NCI-H748 treated with DMSO at 0.1 percent for 48 hours (cell line): ENCODE measurements at regions not wholly inside any gene's neighbourhood (a gene's known extent, or its start where the extent isn't known, plus 50 kb on each side); places are given as distances from the start of the nearest gene placed in this dataset.
"Not testable (repeated sequence)": the region's sequence is repeated elsewhere in the genome, so short reads cannot be mapped to it uniquely, and the experiment has no call there.

ENCODE experiments used
- DNase-seq: peaks from one replicate; lab custom pipeline; 2025; lab: John Stamatoyannopoulos, UW

DNA sequence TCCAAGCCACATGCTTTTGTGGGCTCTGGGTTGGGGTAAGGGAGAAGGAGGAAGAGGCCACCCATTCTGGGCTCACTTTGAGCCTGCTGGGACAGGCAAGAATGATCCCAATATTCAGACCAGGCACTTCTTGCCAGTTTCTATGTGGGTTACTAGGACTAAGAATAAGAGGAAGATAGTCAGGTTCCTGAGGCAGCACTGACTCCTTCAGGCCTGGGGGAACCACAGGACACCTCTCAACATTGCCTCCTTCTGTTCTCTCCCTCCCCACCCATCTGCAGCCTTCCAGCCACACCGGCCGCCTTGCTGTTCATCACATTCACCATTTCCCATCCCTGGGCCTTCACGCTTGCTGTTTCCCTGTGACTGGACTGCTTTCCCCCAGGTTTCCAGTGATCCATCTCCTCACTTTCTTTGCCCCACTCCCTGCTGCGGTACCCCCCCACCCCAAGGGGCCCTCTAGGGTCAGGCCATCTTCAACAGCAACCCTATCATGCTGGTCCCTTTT, 69.2 kb upstream of the SIRPA start:
- DNase-seq: no peak

DNA sequence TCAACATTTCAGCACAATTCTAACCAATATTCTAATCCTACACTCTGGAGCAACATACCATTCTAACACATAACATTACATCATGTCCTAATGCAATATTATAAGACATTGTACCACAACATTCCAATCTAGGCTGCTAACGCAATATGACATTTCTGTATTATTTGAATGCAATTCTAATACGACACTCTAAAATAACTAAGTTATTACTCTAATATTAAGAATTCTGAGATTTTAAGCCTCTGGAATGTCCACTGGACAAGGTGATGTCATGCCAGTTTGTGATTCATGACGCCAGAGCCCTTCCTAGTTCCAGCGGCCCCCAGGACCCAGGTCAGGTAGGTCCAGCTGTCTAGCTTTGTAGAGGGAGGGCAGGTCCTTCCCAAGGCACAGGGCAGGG, 69.7 kb upstream of the SIRPA start:
- no peak for DNase-seq

DNA sequence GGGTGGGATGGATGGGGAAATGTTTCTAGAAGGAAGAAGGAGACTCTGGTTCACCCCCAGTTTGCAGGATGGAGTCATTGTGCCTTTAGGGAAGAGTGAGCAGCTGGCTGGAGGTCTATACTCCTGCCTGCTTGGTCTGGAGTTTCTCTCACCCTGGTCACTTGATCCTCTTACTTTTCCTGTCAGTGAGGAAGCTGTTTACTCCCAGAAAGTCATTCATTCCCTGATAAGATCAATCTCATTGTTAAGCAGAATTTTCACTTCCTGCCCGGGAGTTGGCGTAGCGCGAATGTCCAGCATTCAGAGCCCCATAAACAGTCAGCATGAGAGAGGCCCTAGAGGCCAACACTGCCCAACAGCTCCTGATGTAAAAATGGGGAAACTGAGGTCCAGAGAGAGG, 70.4 kb upstream of the SIRPA start:
- no peak for DNase-seq

DNA sequence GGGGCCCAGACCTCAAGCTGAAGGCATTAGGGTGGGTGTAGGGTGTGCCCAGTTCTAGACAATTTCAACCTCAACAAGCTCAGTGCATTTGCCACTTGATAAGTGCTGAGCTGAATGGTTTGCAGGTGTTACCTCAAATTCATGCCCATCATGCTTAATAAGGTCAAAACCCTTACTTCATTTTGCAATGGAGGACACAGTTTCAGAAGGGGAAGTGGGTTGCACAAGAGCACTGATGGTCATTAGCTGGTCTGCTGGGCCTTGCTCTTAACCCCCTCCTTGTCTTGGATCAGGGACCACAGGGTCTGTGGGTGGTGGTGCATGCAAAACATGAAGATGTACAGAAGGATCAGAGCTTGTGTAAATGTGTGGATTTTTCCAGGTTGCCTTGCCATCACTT, 71.0 kb upstream of the SIRPA start:
- DNase-seq: no peak

DNA sequence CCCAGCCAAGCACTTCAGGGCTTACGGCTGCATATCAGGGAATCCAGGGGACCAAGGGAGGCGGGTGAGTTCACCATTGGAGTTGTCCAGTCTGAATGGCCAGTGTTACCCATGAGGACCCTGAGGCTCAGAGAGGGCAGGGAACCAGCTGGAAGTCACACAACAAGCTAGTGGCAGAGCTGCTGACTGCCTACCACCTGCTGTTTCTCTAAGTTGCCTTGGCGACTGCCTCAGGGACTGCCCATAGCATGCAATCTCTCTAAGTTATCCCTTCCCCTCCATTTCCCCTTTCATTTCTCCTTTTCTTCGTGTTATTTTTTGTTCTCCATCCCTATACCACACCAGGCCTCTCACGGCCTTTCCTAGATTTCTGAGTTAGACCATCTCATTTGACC, 71.8 kb upstream of the SIRPA start:
- DNase-seq: no peak

DNA sequence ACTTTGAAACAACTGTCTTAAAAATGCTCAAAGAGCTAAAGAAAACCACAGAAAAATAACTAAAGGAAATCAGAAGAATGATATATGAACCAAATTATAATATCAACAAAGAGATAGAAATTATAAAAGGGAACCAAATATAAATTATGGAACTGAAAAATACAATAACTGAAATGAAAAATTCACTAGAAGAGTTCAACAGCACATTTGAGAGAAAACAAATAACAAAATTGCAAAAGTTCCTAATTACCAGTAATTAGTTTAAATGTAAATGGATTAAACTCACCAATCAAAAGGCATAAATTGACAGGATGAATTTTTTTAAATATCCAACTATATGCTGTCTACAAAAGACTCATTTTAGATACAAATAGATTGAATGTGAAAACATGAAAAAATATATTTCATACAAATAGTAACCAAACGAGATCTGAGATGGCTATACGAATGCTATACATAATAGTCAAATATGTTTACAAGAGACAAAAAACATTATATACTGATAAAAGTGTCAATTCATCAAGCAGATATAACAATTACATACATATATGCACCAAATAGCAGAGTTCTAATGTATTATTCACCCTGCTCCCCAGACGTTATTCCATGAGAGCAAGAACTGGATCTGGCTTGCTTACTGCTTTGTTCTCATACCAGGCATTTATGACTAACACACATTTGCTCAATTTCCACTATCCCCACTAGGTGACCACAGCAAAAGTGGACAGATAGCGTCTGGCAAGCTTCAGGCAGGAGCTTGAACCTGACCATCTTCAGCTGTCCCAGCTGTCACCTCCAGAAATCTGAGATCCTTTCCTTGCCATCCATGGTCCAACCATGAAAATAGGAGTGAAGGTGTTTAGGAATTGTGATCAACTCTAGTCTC, 72.4 kb upstream of the SIRPA start:
- DNase-seq: no peak

DNA sequence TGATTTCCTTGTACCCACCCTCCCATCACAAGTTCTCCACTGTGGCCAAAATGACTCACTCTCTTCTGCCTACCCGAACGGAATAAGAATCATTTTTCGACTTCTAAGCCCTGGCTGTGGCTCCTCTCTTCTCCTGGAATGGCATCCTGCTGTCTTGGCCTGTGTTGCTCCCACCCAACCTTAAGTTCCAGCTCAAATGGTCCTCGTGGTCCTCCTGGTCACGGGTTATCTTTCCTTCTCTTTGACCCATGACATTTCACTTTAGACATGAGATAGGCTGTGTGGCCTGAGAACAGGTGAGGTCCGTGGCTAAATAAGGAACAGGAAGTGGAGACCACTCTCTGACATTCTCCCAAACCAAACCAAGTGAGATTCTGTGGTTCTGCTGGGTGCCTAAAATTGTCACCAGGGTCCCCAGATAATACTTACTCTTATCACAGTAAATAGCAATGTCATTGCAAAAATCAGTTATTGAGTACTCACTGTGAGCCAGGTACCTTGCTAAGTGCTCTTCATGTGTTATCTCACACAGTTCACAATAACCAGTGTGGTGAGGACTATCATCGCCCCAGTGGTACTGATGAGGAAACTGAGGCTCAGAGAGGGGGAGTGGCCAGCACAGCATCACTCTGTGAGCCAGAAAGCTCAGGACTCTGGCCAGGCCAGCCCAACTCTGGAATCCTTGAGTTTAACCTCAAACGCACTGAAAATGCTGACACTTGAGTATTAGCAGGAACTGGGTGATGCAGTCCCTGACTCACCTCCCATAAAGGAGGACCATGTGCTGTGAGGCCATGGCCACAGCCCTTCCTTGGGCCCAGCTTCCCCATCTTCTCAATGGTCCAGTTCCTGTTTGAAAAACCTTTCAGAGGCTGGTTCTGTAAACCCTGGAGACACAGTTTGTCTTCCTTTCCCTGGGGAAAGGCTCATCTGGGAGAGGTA, 74.8 kb upstream of the SIRPA start:
- no peak for DNase-seq

DNA sequence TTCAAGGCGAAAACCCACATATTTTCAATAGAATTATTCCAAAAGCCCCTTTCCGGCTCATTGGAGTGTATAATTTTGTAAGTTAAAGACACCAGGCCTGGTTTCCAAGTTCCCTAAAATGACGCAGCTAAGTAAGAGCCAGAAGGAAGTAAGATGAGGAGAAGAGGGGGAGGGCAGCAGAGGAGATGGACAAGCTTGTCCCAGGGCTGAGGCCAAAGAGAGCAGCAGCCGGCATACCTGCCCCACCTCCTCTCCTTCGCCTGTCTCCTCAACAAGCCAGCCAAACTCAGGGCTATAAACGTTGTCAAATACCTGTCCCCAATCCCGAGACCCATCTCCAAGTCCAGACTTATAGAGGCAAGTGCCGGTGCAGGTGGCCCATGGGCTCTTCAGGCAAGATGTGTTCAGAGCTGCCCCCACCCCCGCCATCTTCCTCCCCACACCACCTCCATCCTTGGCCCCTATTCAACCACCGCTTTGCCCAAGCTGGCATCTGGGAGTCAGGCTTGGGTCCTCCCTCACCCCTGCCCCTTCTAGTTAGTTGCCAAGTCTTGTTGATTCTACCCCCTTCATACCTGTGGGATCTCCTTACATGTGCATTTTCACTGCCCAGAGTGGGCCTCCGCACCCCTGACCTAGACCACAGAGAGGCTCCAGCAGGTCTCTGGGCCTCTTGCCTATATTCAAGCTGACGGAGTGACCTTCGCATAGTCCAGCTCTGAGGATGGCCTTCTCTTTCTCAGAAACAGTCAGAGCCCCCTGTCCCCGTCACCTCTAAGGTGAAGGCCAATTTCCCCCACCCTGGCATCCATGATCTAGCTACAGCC, 75.7 kb upstream of the SIRPA start:
- no peak for DNase-seq

DNA sequence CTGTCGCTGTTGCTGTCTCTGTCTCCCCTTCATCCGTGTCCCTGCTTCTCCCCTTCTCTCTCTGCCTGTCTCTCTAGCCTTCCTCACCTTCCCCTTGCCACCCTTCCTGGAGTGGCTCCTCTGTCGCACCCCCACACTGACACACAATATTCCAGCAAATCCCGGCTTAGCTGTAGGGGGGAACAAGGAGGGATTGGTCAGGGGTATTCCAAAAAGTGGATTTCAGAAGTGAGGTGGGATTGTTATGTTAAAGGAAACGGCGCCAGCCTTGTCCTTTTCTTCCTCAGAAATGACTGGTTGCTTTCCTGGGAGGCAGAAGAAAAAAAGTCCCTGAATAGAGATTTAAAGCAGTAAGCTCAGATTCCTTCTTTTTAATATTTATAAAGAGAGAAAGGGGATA, 76.3 kb upstream of the SIRPA start:
- no peak for DNase-seq

DNA sequence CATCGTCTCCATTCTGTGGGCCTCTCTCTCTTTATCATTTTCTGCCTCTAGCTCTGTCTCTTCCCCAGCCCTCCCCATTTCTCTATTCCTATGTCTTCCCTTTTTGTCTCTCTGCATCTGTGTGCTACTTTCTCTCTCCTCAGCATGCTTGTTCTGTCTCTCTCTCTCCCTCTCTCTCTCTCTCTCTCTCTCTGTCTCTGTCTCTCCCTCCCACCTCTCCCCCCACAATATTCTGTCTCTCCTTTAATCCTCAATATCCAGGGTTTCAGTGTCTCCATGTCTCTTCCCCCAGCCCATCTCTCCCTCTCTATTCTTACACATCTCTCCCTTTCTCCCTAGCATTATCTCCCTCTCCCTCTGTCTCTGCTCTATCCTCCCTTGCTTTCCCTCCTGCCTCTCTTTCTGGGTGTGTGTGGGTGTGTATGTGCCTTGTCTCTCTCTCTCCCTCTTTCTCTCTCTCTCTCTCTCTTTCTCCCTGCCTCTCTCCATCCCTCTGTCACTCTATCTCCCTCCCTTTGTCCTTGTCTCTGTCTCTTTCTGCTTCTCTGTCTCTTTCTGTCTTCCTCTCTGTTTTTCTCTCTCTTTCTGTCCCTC, 76.9 kb upstream of the SIRPA start:
- DNase-seq: no peak

DNA sequence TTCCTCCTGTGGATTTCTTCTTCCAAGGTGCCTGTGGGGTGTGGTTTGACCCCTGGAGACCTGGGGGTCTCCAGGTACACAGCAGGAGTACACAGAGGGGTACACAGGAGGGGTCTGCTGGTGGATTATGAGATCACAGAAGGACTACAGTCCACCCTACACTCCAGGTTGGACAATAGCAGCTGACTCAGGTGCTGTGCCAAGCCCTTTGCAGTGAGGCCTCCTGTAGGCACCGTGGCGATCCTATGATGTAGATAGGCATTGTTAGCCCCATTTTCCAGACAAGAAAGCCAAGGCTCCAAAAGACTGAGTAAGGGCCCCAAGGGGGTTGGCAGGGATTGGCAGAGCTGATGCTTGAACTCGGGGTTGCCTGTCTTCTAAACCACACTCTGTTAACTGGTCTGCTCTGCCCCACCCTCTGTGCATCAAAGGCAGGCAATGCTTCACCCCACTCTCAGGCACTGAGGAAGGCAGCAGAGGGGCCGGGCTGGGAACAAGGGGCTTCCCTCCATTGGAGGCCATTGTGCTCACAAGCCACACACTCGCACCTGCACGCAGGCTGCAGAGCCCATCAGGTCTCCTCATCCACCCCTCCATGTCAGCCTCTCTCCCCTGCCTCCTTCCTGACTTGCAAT, 77.5 kb upstream of the SIRPA start:
- no peak for DNase-seq

DNA sequence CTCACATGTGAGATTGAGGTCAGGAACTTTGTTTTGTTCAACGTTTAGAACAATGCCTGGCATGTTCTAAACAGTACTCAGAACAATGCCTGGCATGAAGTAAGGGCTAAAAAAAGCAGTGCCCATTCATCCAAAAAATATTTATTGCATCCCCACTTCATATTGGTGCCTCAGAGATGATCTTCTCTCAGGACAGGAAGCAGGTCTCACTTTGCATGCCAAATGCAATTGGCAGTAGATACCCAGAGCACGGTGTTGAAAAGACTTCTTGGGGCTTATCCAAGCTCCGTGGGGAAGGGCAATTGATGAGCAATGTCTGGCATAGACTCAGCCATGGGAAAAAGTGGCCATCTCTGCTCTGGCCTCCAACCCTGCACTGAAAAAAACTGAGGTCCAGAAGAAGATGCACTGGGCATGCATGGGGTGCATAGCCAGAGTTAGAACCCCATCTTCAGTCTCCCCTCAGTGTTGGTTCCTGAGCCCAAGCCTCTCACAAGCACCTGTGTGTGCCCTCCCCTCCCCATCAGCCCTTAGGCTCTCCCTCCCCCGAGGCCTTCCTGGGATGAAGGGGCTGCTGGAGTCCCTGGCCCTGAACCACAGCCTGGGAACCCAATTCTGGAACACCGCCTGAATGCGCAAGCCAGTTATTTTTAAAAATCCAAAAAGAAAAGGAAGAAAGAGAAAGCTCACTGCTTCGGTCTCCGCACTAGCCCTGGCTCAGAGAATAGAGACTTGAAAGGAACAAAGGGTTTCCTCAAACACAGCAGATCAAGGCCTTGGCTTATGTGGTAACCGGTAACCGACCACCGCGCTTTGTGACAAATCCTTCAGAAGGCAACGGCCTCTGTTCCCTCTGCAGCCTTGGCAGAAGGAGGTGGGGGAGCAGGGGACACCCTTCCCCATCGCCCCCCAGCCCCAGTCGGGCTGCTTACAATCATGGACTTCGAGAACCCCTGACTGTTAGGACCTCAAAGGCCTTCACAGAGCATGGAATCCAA, 78.5 kb upstream of the SIRPA start:
- no peak for DNase-seq

DNA sequence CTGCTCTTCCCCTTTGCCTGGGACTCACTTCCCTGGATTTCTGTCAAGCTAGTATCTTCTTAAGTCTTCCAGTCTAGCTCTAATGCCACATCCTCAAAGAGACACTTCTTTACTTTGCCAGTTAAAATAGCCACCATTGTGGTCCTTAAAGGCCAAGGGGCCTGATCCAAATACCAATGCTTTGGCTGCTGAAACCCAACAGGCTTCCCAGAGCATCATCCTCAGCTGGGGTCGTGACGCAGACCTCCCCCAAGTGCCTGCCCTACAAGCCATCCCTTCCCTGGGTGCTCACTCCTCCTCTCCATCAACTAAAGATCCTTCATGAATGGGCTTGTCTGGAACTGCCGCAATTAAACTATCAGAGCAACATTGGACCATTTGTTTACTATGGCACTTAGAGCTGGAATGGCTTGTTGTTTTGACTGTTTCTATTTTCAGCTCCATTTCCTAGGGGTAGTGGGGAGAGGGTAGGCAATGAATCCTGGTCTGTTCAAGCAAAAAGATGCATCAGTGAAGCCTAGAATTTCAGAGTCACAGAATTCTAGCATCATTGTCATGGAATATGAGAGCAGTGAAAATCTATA, 79.6 kb upstream of the SIRPA start:
- DNase-seq: peak; percentile 66

DNA sequence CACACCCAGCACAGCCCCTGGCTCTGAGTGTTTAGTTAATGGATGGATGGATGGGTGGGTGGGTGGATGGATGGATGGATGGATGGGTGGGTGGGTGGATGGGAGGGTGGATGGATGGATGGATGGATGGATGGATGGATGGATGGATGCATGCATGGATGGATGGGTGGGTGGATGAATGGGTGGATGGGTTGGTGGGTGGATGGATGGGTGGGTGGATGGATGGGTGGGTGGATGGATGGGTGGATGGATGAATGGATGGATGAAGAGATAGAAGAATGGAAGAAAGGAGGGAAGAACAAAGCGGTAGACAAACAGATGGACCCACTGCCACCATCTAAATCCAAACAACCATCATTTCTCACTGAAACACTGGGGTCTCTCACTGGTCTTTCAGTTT, 80.3 kb upstream of the SIRPA start:
- not testable (repeated sequence) for DNase-seq

DNA sequence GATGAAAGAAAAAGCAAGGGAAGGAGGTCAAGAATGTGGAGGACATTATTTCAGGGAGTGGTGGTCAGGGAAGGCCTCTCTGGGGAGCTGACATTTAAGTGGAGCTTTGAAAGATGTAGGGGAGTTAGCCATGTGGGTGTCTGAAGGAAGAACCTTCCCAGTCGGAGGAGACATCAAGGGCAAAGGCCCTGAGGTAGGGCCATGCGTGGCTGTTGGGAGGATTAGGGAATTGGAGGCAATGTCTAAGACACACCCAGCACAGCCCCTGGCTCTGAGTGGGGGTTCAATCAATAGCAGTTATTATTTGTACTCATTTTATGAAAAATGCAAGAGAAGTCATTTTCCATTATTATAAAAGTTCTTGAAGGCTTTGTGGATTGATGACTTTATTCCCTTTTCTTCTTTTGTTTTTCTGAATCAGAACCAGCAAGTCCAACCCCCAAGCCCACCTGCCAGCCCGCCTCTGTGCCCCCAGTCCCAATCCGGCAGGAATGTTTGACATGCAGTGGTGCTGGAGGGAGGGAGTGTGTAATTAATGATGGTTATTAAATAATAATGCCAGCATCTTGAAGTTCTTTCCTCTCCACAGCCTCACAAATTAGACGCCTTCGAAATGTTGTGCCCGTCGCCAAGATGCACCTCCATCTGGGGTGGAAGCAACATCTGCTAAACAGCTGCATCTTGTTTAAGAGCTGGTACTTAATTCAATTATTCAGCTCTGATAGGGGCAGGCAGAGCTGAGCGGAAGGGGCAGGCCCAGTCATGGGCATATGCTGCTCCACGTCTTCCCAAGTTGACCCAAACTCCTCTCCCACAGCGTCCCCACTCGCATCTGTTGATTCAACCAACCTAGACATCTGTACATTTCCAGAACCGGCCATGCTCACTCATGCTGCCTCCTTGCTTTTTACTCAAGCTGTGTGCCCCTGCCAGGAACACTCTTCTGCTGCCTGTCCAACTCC, 81.3 kb upstream of the SIRPA start:
- DNase-seq: no peak

DNA sequence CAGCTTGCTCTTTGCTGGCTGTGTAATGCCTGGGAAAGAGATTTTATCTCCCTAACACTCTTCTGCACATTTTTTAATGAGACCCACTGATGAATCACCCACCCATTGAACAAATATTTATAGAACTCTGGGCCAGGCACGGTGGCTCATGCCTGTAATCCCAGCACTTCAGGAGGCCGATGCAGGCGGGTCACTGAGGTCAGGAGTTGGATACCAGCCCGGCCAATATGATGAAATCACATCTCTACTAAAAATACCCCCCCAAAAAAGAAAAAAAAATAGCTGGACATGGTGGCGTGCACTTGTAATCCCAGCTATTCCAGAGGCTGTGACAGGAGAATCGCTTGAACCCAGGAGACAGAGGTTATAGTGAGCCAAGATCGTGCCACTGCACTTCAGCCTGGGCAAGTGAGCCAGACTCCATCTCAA, 82.1 kb upstream of the SIRPA start:
- no peak for DNase-seq

DNA sequence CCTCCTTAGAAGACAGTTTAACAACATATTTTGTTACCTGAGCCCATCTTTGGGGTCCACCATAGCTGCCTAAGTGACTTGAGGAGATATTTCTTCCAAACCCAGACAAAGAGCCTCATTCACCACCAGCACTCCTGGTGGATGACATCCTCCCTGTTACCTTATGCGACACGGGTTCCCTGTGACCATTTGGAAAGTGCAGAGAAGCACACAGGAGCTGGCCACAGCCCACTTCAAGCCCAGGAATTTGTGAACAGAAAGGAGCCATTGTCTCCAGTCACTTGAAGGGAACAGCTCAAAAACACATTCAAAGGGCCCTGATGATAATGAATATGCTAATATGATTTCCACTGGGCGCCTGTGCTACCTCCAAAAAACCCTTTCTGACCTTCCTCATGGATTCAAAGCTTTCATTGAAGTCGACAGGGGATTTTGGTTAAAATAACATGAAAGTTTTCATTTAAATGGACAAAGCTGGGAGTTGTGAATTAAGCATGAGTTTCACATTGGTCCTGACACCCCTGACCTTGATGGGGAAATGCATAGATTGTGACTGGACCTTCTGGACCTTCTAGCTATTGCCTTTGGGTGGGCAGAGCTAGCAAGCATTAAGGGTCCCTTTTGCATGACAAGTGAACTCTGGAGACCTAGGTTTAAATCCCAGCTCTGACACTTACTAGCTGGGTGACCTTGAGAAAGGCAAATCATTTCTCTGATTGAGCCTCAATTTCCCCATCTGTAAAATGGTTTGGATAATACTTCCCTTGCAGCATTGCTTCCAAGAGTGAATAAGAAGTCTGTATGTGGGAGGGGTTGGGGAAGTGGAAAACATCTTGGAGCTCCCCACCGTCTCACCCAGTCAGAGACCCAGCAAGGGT, 83.3 kb upstream of the SIRPA start:
- no peak for DNase-seq
